Inflammatory macrophage treated with lipopolysaccharide for 1 hour (primary cell): ENCODE measurements at regions not wholly inside any gene's neighbourhood (a gene's known extent, or its start where the extent isn't known, plus 50 kb on each side); places are given as distances from the start of the nearest gene placed in this dataset.

Source experiments
- DNase-seq, 2 donors: peaks; one replicate each; pipeline ENCODE4 v3.0.0-alpha.2; 2020 to 2022

GRCh38 chr14:29465095-29465494, 462.6 kb downstream of the PRKD1 start:
- DNase-seq: no peak

- no peak for DNase-seq
These were observed 452.0 kb downstream of the PRKD1 start for GRCh38 chr14:29475641-29476040.

- DNase-seq: no peak
These were observed 441.5 kb downstream of the PRKD1 start for GRCh38 chr14:29486132-29486531.

- no peak for DNase-seq
These were observed 437.7 kb downstream of the PRKD1 start for GRCh38 chr14:29489911-29490425.

GRCh38 chr14:29493849-29494248, 433.8 kb downstream of the PRKD1 start:
- no peak for DNase-seq

GRCh38 chr14:29494312-29494711, 433.3 kb downstream of the PRKD1 start:
- DNase-seq: no peak

GRCh38 chr14:29503903-29504302, 423.7 kb downstream of the PRKD1 start:
- DNase-seq: no peak

- DNase-seq: no peak
These were observed 409.3 kb downstream of the PRKD1 start for GRCh38 chr14:29518335-29518734.

- no peak for DNase-seq
These were observed 406.0 kb downstream of the PRKD1 start for GRCh38 chr14:29521526-29522137.
